ENCODE measurements at regions not wholly inside any gene's neighbourhood (a gene's known extent, or its start where the extent isn't known, plus 50 kb on each side); places are given as distances from the start of the nearest gene placed in this dataset.

- TF ChIP-seq POLR2A (IDR thresholded peaks at IDR 0.05; ENCODE audit: low read depth) (no peak), CTCF (IDR thresholded peaks at IDR 0.05) (no peak)
Observed at GRCh38 chr2:138122891-138123290, 158.6 kb downstream of the HNMT start.

All from esophagus muscularis mucosa (tissue), 3 donors.